Smooth muscle cell (in vitro differentiated cells): ENCODE measurements at regions not wholly inside any gene's neighbourhood (a gene's known extent, or its start where the extent isn't known, plus 50 kb on each side); places are given as distances from the start of the nearest gene placed in this dataset.

Experiments used
- DNase-seq: peaks from one replicate; lab custom pipeline; 2025; ENCODE audit not compliant: unreplicated experiment; lab: John Stamatoyannopoulos, UW
- H2AFZ ChIP-seq: fragments of 200-600 bp; sonication (generic); 2 replicates; pipeline ENCODE4 v1.6.0; 2016; ENCODE audit warnings: antibody characterized with exemption, low read depth, mild to moderate bottlenecking
- H3F3A ChIP-seq: fragments of 200-600 bp; sonication (generic); 2 replicates; pipeline ENCODE4 v1.6.0; 2017; ENCODE audit warnings: antibody characterized with exemption, low read depth
- H3K27ac ChIP-seq: fragments of 200-600 bp; sonication (generic); 2 replicates; pipeline ENCODE4 v1.5.1; 2016; ENCODE audit warnings: low read depth, mild to moderate bottlenecking
- H3K27me3 ChIP-seq: fragments of 200-600 bp; sonication (generic); 2 replicates; pipeline ENCODE4 v1.6.1; 2016; ENCODE audit warnings: low read depth, mild to moderate bottlenecking
- H3K36me3 ChIP-seq: fragments of 200-600 bp; sonication (generic); 2 replicates; pipeline ENCODE4 v1.5.1; 2016; ENCODE audit warnings: low read depth
- H3K4me1 ChIP-seq: fragments of 200-600 bp; sonication (generic); 2 replicates; pipeline ENCODE4 v1.5.1; 2016; ENCODE audit warnings: low read depth
- H3K4me2 ChIP-seq: fragments of 200-600 bp; sonication (generic); 2 replicates; pipeline ENCODE4 v1.6.0; 2016; ENCODE audit warnings: mild to moderate bottlenecking
- H3K4me3 ChIP-seq: fragments of 200-600 bp; sonication (generic); 2 replicates; pipeline ENCODE4 v1.5.1; 2016; ENCODE audit warnings: mild to moderate bottlenecking
- H3K79me2 ChIP-seq: fragments of 200-600 bp; sonication (generic); 2 replicates; pipeline ENCODE4 v1.6.0; 2016; ENCODE audit warnings: low read depth, mild to moderate bottlenecking
- H3K9ac ChIP-seq: fragments of 200-600 bp; sonication (generic); 2 replicates; pipeline ENCODE4 v1.6.0; 2016; ENCODE audit warnings: low read depth
- H3K9me3 ChIP-seq: fragments of 200-600 bp; sonication (generic); replicated peaks from 2 replicates; pipeline ENCODE4 v1.5.1; 2016; ENCODE audit warnings: low read depth
- H4K20me1 ChIP-seq: fragments of 200-600 bp; sonication (generic); 2 replicates; pipeline ENCODE4 v1.6.0; 2016; ENCODE audit warnings: low read depth
- WGBS: methylation state at CpG from one replicate; pipeline ENCODE4 v1.1.7; 2016; ENCODE audit warnings: low lambda C conversion rate; 5-methylcytosine and 5-hydroxymethylcytosine counted together
- TF ChIP-seq, protein P1 (sequence below): fragments of 200-600 bp; sonication (generic); IDR thresholded peaks from 2 replicates; pipeline ENCODE4 v1.5.1; 2017; ENCODE audit warnings: borderline replicate concordance, mild to moderate bottlenecking, antibody characterized with exemption; ENCODE audit not compliant: insufficient read depth, poor library complexity, severe bottlenecking

DNA sequence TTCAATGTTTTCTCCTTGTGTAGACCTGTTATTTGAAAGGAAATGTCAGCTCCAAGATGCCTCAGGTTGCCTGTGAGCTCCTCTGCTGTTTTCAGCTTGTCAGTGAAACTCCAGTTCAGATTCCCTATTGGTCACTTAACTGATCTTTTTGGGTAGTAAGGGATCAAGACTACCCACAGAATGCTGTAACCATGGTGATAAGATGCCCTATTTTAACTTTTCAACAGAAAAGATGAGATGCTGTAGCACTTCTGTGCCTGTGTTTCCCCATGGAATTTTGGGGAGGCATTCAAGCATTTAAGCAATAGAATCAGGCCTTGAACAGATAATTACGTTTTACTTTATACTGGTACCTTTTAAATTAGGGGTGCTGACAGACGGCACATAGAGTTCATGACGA, 106.6 kb upstream of the H2AZ1 start:
- H3K9me3 ChIP-seq: no peaks in the 10 kb centered on the region
- H2AFZ ChIP-seq: no peak overlapping the region
- H3K4me2 ChIP-seq: no peak overlapping the region
- TF ChIP-seq, protein P1, sequence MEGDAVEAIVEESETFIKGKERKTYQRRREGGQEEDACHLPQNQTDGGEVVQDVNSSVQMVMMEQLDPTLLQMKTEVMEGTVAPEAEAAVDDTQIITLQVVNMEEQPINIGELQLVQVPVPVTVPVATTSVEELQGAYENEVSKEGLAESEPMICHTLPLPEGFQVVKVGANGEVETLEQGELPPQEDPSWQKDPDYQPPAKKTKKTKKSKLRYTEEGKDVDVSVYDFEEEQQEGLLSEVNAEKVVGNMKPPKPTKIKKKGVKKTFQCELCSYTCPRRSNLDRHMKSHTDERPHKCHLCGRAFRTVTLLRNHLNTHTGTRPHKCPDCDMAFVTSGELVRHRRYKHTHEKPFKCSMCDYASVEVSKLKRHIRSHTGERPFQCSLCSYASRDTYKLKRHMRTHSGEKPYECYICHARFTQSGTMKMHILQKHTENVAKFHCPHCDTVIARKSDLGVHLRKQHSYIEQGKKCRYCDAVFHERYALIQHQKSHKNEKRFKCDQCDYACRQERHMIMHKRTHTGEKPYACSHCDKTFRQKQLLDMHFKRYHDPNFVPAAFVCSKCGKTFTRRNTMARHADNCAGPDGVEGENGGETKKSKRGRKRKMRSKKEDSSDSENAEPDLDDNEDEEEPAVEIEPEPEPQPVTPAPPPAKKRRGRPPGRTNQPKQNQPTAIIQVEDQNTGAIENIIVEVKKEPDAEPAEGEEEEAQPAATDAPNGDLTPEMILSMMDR: no peak
- H3F3A ChIP-seq: no peaks in the 10 kb centered on the region
- no peaks in the 10 kb centered on the region for H4K20me1 ChIP-seq
- WGBS: 96% methylated on average over 3 of the region's 3 CpGs
- H3K79me2 ChIP-seq: no peaks in the 10 kb centered on the region
- H3K9ac ChIP-seq: no peak overlapping the region
- H3K36me3 ChIP-seq: no peaks in the 10 kb centered on the region
- H3K27me3 ChIP-seq: no peaks in the 10 kb centered on the region
- no peak overlapping the region for H3K4me3 ChIP-seq
- DNase-seq: no peak
- H3K4me1 ChIP-seq: no peaks in the 10 kb centered on the region
- no peak overlapping the region for H3K27ac ChIP-seq

DNA sequence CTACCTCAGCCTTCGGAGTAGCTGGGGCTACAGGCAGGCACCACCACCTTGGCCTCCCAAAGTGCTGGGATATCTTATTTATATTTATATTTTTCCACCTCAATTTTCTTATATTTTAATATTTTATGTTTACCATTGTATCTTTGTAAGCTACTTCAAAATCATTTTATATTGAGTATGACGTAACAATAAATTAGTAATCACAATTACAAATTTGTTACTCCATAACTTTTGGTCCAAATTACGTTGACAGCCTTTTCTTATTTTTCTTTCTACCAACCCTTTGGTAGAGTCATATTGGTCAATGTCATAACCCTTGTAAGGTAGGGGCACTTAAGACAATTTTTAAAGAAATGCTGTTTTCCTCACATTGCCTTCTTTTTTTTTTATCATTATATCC, 104.0 kb upstream of the H2AZ1 start:
- no peak overlapping the region for H3K4me3 ChIP-seq
- TF ChIP-seq, protein P1: no peak
- no peak for DNase-seq

DNA sequence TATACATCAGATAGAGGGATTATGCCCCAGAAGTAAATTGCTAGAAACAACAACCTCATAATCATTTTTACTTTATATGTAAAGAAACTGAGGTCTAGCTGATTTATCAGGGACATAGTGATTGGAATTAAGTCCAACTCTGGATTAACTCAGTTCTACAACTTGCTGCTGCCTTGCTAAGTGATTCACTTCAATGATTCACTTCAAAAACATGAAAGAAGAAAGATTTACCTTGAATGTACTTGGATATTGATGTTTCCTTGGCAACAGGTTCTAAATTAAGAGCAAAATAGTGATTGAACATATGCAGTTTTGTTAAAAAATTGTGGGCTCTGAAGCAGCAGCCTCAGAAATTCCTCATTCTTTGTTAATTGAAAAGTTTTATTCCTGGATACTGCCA, 99.8 kb upstream of the H2AZ1 start:
- H3K4me3 ChIP-seq: no peak overlapping the region
- no peak overlapping the region for H3K4me2 ChIP-seq
- no peaks in the 10 kb centered on the region for H4K20me1 ChIP-seq
- TF ChIP-seq, protein P1: no peak
- no peak overlapping the region for H2AFZ ChIP-seq
- no peak overlapping the region for H3K27ac ChIP-seq
- no peaks in the 10 kb centered on the region for H3F3A ChIP-seq
- DNase-seq: no peak
- H3K4me1 ChIP-seq: no peaks in the 10 kb centered on the region
- no peak overlapping the region for H3K9ac ChIP-seq
- H3K36me3 ChIP-seq: no peaks in the 10 kb centered on the region
- H3K79me2 ChIP-seq: no peaks in the 10 kb centered on the region
- H3K27me3 ChIP-seq: no peaks in the 10 kb centered on the region
- H3K9me3 ChIP-seq: no peaks in the 10 kb centered on the region

More for the DNA sequence above, 104.0 kb upstream of the H2AZ1 start:
- Histone ChIP-seq H3K36me3 (no peaks in the 10 kb centered on the region), H3K4me1 (no peaks in the 10 kb centered on the region), H3K79me2 (no peaks in the 10 kb centered on the region), H2AFZ (no peak overlapping the region), H3K9ac (no peak overlapping the region), H3F3A (no peaks in the 10 kb centered on the region), H3K9me3 (no peaks in the 10 kb centered on the region), H3K27ac (no peak overlapping the region), H3K4me2 (no peak overlapping the region), H4K20me1 (no peaks in the 10 kb centered on the region), H3K27me3 (no peaks in the 10 kb centered on the region)
- WGBS: 86% methylated on average over 3 of the region's 3 CpGs

DNA sequence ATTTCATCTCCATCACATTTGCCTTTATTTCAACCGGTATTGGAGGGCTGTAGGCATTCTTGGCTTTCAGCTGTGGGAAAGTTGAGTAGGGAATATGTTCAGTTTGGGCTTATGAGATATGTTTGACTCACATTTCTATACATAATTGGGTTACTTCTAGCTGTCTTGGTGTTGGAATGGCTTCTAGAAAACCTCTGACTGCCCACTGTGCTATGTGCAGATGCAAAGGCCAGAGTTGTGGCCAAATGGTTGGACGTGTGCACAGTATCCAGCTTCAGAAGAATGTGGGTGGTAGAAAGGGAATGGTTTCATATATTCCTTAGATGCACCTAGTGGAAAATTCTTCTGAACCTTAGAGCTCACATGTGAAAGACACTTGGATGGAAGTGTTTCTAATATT, 92.6 kb upstream of the H2AZ1 start:
- no peak for DNase-seq
- WGBS: 83% methylated on average over 2 of the region's 2 CpGs
- no peak overlapping the region for H2AFZ ChIP-seq
- no peak overlapping the region for H3K9ac ChIP-seq
- TF ChIP-seq, protein P1: no peak
- no peaks in the 10 kb centered on the region for H3K27me3 ChIP-seq
- H3K4me2 ChIP-seq: no peak overlapping the region
- H3K27ac ChIP-seq: no peak overlapping the region
- H3K36me3 ChIP-seq: no peaks in the 10 kb centered on the region
- H3K9me3 ChIP-seq: no peaks in the 10 kb centered on the region
- no peaks in the 10 kb centered on the region for H3F3A ChIP-seq
- H3K4me1 ChIP-seq: no peaks in the 10 kb centered on the region
- no peaks in the 10 kb centered on the region for H4K20me1 ChIP-seq
- no peak overlapping the region for H3K4me3 ChIP-seq
- H3K79me2 ChIP-seq: no peaks in the 10 kb centered on the region
